ENCODE measurements at regions not wholly inside any gene's neighbourhood (a gene's known extent, or its start where the extent isn't known, plus 50 kb on each side); places are given as distances from the start of the nearest gene placed in this dataset.

DNA sequence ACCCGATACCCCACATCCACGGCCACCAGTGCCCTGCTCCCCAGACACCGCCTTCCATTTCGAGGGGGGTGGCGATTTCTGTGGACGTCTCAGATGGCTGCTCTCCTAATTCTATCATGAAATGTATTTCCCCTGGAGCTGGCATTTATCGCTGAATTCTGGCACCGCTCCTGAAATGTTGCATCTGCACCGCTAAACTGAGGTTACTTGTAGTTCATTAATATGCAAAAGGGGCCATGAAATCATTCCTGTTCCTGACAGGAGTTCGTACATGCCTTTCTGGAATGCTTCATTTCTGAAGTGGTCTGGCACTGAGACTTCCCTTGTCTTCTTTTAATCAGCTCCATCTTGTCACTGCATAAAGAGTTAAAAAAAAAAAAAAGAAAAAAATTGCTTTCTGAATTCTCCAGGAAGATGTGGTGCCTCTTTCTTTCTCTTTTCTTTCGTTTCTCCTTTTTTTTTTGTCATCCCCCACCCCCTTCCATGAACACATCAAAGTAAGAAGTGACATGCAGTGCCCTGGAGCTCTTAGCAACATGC is 97.7 kb upstream of the SMARCA2 start:
- H3K36me3 ChIP-seq (ENCODE audit: control insufficient read depth, insufficient read depth, low read length) = no peaks in the 10 kb centered on the region
- Mint-ChIP-seq H3K36me3 (ENCODE audit: low read depth) (no peaks in the 10 kb centered on the region), H3K27me3 (ENCODE audit: insufficient read depth) (peaks cover 4% of the 10 kb centered on the region), H3K27ac (no peak overlapping the region), H3K4me1 (peaks cover 2% of the 10 kb centered on the region), H3K4me3 (no peak overlapping the region), H3K9me3 (peaks cover 6% of the 10 kb centered on the region)
- WGBS, 2 experiments (ENCODE audit: insufficient coverage in 1 of 2, insufficient read length in 1 of 2) = 74 to 87% methylated on average over 11 of the region's 11 CpGs
- no peak overlapping the region for H3K9ac ChIP-seq (ENCODE audit: extremely low read depth, low read length, poor library complexity, severe bottlenecking)
- DNase-seq = no peak
- TF ChIP-seq, protein P1, sequence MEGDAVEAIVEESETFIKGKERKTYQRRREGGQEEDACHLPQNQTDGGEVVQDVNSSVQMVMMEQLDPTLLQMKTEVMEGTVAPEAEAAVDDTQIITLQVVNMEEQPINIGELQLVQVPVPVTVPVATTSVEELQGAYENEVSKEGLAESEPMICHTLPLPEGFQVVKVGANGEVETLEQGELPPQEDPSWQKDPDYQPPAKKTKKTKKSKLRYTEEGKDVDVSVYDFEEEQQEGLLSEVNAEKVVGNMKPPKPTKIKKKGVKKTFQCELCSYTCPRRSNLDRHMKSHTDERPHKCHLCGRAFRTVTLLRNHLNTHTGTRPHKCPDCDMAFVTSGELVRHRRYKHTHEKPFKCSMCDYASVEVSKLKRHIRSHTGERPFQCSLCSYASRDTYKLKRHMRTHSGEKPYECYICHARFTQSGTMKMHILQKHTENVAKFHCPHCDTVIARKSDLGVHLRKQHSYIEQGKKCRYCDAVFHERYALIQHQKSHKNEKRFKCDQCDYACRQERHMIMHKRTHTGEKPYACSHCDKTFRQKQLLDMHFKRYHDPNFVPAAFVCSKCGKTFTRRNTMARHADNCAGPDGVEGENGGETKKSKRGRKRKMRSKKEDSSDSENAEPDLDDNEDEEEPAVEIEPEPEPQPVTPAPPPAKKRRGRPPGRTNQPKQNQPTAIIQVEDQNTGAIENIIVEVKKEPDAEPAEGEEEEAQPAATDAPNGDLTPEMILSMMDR (conservative IDR thresholded peaks at IDR 0.05) = no peak
- H3K4me1 ChIP-seq (ENCODE audit: control insufficient read depth, insufficient read depth, low read length) = no peaks in the 10 kb centered on the region
- no peak overlapping the region for H3K27ac ChIP-seq (ENCODE audit: low read depth, low read length)
- no peaks in the 10 kb centered on the region for H3K9me3 ChIP-seq (ENCODE audit: control insufficient read depth, low read length)
- no peak overlapping the region for H3K4me3 ChIP-seq (ENCODE audit: low read length)
- no peaks in the 10 kb centered on the region for H3K27me3 ChIP-seq (ENCODE audit: control insufficient read depth, insufficient read depth, low read length, poor library complexity, severe bottlenecking)

DNA sequence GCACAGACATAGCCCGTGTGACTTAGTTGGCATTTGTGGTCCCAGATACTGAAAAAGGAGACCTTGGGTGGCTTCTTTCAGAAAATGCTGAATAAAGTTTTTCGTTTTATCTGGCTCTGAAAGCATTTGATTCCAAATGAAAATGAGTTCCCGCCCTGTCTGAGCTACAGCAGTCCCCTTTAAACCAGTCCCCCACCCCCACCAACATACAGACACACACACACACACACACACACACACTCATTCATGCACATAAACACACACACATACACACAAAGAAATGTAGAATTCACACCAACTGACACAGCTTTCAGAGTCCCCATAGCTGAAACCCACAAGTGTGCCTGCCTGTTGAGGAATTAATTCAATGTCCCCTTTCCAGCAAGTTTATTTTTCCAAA is 97.0 kb upstream of the SMARCA2 start:
- peaks cover 2% of the 10 kb centered on the region for H3K9me3 Mint-ChIP-seq
- H3K27me3 Mint-ChIP-seq (ENCODE audit: insufficient read depth) = peaks cover 4% of the 10 kb centered on the region
- no peak for DNase-seq
- Histone ChIP-seq H3K36me3 (ENCODE audit: control insufficient read depth, insufficient read depth, low read length) (no peaks in the 10 kb centered on the region), H3K27ac (ENCODE audit: low read depth, low read length) (peak overlapping the region; percentile 69), H3K9me3 (ENCODE audit: control insufficient read depth, low read length) (no peaks in the 10 kb centered on the region), H3K4me1 (ENCODE audit: control insufficient read depth, insufficient read depth, low read length) (no peaks in the 10 kb centered on the region), H3K9ac (ENCODE audit: extremely low read depth, low read length, poor library complexity, severe bottlenecking) (no peak overlapping the region), H3K4me3 (ENCODE audit: low read length) (no peak overlapping the region), H3K27me3 (ENCODE audit: control insufficient read depth, insufficient read depth, low read length, poor library complexity, severe bottlenecking) (no peaks in the 10 kb centered on the region)
- TF ChIP-seq, protein P1 (conservative IDR thresholded peaks at IDR 0.05) = no peak
- no peak overlapping the region for H3K27ac Mint-ChIP-seq
- H3K4me3 Mint-ChIP-seq = no peak overlapping the region
- peaks cover 2% of the 10 kb centered on the region for H3K4me1 Mint-ChIP-seq
- no peaks in the 10 kb centered on the region for H3K36me3 Mint-ChIP-seq (ENCODE audit: low read depth)
- 80% methylated on average over 2 to 3 of the region's 3 CpGs for WGBS, 2 experiments (ENCODE audit: insufficient coverage in 1 of 2, insufficient read length in 1 of 2)

DNA sequence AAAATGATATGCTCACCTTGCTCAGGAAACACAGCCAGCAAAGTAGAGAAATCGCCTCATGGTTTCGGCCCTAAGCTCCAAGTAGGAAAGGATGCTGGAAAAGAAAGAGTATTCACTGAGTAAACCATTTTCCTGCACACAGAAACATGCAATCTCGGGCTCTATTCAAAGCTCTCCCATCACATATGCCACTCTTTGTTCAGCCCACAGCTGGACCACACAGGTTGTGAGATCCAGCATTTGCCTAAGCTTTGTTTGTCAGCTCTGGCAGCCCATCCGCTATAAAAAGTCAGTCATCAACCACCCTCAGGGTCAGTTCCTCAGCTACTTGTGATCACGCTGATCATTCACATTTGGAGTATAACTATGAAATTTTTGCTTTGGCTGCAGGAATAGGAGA is 96.5 kb upstream of the SMARCA2 start:
- DNase-seq = no peak
- Mint-ChIP-seq H3K36me3 (ENCODE audit: low read depth) (no peaks in the 10 kb centered on the region), H3K27ac (no peak overlapping the region), H3K4me3 (no peak overlapping the region), H3K9me3 (peaks cover 2% of the 10 kb centered on the region), H3K27me3 (ENCODE audit: insufficient read depth) (peaks cover 4% of the 10 kb centered on the region), H3K4me1 (peaks cover 2% of the 10 kb centered on the region)
- H3K4me3 ChIP-seq (ENCODE audit: low read length) = no peak overlapping the region
- no peaks in the 10 kb centered on the region for H3K36me3 ChIP-seq (ENCODE audit: control insufficient read depth, insufficient read depth, low read length)
- H3K27ac ChIP-seq (ENCODE audit: low read depth, low read length) = peak overlapping the region; percentile 69
- H3K9me3 ChIP-seq (ENCODE audit: control insufficient read depth, low read length) = no peaks in the 10 kb centered on the region
- H3K27me3 ChIP-seq (ENCODE audit: control insufficient read depth, insufficient read depth, low read length, poor library complexity, severe bottlenecking) = no peaks in the 10 kb centered on the region
- no peaks in the 10 kb centered on the region for H3K4me1 ChIP-seq (ENCODE audit: control insufficient read depth, insufficient read depth, low read length)
- no peak overlapping the region for H3K9ac ChIP-seq (ENCODE audit: extremely low read depth, low read length, poor library complexity, severe bottlenecking)
- 79 to 80% methylated on average over 4 to 5 of the region's 5 CpGs for WGBS, 2 experiments (ENCODE audit: insufficient coverage in 1 of 2, insufficient read length in 1 of 2)
- TF ChIP-seq, protein P1 (conservative IDR thresholded peaks at IDR 0.05) = no peak

All from endodermal cell (in vitro differentiated cells).